Spinal cord (tissue), 9 donors: ENCODE measurements at regions not wholly inside any gene's neighbourhood (a gene's known extent, or its start where the extent isn't known, plus 50 kb on each side); places are given as distances from the start of the nearest gene placed in this dataset.

Source experiments
- DNase-seq, 6 donors: peaks; one replicate each; pipeline versions ENCODE4 v3.0.0 to v3.0.0-alpha.2; 2013 to 2015; ENCODE audit warnings: low spot score in 6 of 6, low read depth in 4 of 6
- H3K27ac ChIP-seq: one replicate; pipeline ENCODE4 v1.5.1; 2013; ENCODE audit warnings: low read depth, low read length, control low read depth
- H3K27me3 ChIP-seq: one replicate; pipeline ENCODE4 v1.6.1; 2013; ENCODE audit warnings: low read length; ENCODE audit not compliant: control insufficient read depth, insufficient read depth
- H3K36me3 ChIP-seq: one replicate; pipeline ENCODE4 v1.6.1; 2013; ENCODE audit warnings: low read length; ENCODE audit not compliant: control insufficient read depth, insufficient read depth
- H3K4me1 ChIP-seq: one replicate; pipeline ENCODE4 v1.6.1; 2013; ENCODE audit warnings: low read length; ENCODE audit not compliant: control insufficient read depth, insufficient read depth
- H3K4me3 ChIP-seq: one replicate; pipeline ENCODE4 v1.5.1; 2013; ENCODE audit warnings: low read depth, low read length, control low read depth
- H3K9me3 ChIP-seq: one replicate; pipeline ENCODE4 v1.6.1; 2013; ENCODE audit warnings: low read length; ENCODE audit not compliant: control insufficient read depth, insufficient read depth
- WGBS: methylation state at CpG from one replicate; pipeline ENCODE4 v1.1.5; 2013; ENCODE audit warnings: missing lambda C conversion rate; ENCODE audit not compliant: insufficient coverage; 5-methylcytosine and 5-hydroxymethylcytosine counted together
- donor health status: healthy.

- no peak for DNase-seq
- no peak overlapping the region for H3K27ac ChIP-seq
- H3K27me3 ChIP-seq, result no peaks in the 10 kb centered on the region
- no peaks in the 10 kb centered on the region for H3K9me3 ChIP-seq
- WGBS, result no CpG with 5 or more reads among the region's 1 CpG
- H3K36me3 ChIP-seq, result no peaks in the 10 kb centered on the region
- H3K4me3 ChIP-seq, result no peak overlapping the region
- no peaks in the 10 kb centered on the region for H3K4me1 ChIP-seq
Measured at GRCh38 chr3:102165367-102165766, 269.4 kb upstream of the ZPLD1 start.

- DNase-seq, result no peak
- WGBS, result no CpG with 5 or more reads among the region's 1 CpG
- Histone ChIP-seq H3K4me1 (no peaks in the 10 kb centered on the region), H3K27ac (no peak overlapping the region), H3K27me3 (no peaks in the 10 kb centered on the region), H3K36me3 (no peaks in the 10 kb centered on the region), H3K9me3 (no peaks in the 10 kb centered on the region), H3K4me3 (no peak overlapping the region)
Measured at GRCh38 chr3:102169915-102170479, 264.8 kb upstream of the ZPLD1 start.

DNA sequence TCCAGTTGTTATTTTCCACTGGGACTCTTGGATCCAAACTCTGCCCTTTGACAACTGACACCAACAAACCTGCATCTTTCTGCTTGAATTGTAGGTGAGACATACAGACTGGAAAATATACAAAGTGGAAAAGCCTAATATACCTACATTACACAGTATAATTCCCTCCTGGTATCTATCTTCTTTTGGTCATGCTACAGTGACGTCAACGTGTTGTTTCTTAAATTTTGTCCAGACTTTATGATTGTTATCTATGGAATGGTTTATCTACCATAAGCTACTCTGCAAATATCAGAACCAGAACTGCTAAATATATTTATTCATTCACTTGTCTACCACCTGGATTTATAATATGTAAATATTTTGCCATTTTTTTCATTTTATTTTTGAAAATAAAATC, 264.3 kb upstream of the ZPLD1 start:
- H3K27ac ChIP-seq, result no peak overlapping the region
- no peak for DNase-seq
- no peak overlapping the region for H3K4me3 ChIP-seq
- H3K27me3 ChIP-seq, result no peaks in the 10 kb centered on the region
- no peaks in the 10 kb centered on the region for H3K36me3 ChIP-seq
- no CpG with 5 or more reads among the region's 2 CpGs for WGBS
- no peaks in the 10 kb centered on the region for H3K4me1 ChIP-seq
- H3K9me3 ChIP-seq, result no peaks in the 10 kb centered on the region

GRCh38 chr3:102174312-102174712, 260.5 kb upstream of the ZPLD1 start:
- no peaks in the 10 kb centered on the region for H3K9me3 ChIP-seq
- no peaks in the 10 kb centered on the region for H3K36me3 ChIP-seq
- H3K27me3 ChIP-seq, result no peaks in the 10 kb centered on the region
- no peak overlapping the region for H3K27ac ChIP-seq
- H3K4me1 ChIP-seq, result no peaks in the 10 kb centered on the region
- 80% methylated on average over 1 of the region's 3 CpGs for WGBS
- DNase-seq, result no peak
- no peak overlapping the region for H3K4me3 ChIP-seq

DNA sequence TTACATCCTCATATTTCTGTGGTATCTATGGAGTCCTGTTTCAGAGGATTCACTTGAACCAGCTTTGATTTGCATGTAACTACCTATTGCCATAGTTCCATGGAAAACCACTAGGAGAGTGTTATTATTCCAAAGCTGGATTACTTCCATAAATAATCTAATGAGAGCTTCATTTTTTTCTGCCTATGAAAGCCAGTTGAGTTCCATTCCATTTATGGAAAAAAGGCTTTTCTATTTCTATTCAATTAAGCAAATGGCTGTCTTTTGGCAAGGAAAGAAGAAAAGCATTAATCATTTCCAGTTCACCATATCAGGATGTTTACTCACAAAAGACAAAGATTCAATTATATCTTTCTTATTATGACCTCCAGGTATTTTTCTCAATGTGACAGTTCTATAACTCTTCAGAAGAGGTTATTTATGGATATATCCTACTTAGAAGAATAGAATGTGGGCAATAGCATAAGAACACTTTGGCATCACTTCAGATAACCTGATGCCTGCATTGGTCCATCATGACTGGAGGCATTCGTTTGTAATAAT, 259.9 kb upstream of the ZPLD1 start:
- DNase-seq, result no peak
- WGBS, result no CpG with 5 or more reads among the region's 1 CpG
- Histone ChIP-seq H3K27me3 (no peaks in the 10 kb centered on the region), H3K9me3 (no peaks in the 10 kb centered on the region), H3K4me3 (no peak overlapping the region), H3K27ac (no peak overlapping the region), H3K4me1 (no peaks in the 10 kb centered on the region), H3K36me3 (no peaks in the 10 kb centered on the region)

DNA sequence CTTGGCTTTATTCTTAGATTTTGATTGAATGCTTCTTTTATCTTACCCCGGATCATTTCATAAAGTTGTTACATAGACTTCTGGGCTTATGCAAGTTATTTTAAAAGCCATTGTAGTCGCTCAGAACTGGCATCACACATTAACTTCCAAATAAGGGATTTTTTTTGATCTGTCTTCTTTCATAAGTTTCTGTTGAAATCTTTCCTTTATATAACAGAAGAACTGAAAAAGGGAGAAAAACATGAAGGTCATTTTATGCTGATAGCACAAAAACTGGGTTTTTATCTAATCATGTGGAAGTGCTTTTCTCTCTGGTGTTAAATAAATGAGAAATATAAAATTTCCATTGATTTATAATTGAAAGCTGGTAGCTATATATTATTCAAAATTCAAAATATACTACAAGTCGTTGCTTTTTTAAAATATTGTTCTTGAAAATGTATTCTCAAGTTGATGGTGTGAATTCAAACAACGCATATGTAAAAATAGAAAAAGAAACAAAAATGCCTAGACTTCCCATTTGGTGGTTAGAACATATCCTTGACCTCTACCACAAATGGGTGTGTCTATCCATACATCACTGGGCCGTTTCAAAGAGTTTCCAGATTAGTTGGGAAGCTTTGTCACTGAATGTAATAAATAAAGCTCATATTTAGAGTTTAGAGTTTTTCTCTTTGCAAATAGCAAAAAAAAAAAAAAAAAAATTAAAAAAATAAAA, 258.3 kb upstream of the ZPLD1 start:
- WGBS, result no CpG with 5 or more reads among the region's 5 CpGs
- Histone ChIP-seq H3K27me3 (no peaks in the 10 kb centered on the region), H3K9me3 (no peaks in the 10 kb centered on the region), H3K4me3 (no peak overlapping the region), H3K36me3 (no peaks in the 10 kb centered on the region), H3K4me1 (no peaks in the 10 kb centered on the region), H3K27ac (no peak overlapping the region)
- DNase-seq, result no peak

GRCh38 chr3:102177075-102177755, 257.6 kb upstream of the ZPLD1 start:
- 71% methylated on average over 6 of the region's 11 CpGs for WGBS
- H3K27ac ChIP-seq, result no peak overlapping the region
- no peaks in the 10 kb centered on the region for H3K36me3 ChIP-seq
- no peak overlapping the region for H3K4me3 ChIP-seq
- H3K4me1 ChIP-seq, result no peaks in the 10 kb centered on the region
- H3K27me3 ChIP-seq, result no peaks in the 10 kb centered on the region
- no peaks in the 10 kb centered on the region for H3K9me3 ChIP-seq
- no peak for DNase-seq

- Histone ChIP-seq H3K27ac (no peak overlapping the region), H3K27me3 (no peaks in the 10 kb centered on the region), H3K9me3 (no peaks in the 10 kb centered on the region), H3K4me1 (no peaks in the 10 kb centered on the region), H3K36me3 (no peaks in the 10 kb centered on the region), H3K4me3 (no peak overlapping the region)
- no peak for DNase-seq
Measured at GRCh38 chr3:102178817-102179216, 256.0 kb upstream of the ZPLD1 start.

DNA sequence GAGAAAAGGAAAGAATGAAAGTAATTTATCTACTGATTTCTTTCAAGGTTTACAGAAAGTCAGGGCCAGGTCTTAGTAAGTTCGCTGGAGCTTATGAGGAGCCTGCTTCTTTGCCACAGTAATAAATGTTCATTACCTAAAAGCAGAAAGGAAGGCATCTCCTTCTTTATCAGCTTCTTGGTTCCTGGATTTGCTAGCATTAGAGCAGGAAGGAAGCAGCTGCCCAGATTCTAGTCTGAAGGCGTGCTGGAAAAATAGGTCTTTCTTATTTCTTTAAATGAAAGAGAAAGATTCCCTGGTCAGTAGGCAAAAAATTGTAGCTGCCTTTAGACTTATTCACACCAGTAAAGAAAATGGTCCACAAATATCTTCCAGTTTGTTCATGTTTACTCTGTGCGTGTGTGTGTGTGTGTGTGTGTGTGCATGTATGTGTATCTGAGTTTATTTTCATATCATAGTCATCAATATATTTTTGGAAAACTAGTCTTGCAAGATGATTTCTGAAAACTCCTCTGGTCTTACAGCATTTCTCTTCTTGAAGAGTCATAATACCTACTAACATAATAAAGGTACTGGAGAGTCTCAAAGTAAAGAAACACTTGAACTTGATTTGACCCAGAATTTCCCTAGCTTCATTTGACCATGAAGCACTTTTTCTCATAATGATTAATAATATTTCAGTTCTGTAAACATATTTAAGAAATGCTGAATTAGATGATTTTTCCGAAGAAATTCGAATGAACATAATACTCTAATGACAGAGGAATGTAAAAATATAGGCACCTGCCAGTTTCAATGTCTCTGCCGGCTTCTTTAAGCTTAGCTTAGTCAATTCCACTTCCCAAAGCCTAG, 255.3 kb upstream of the ZPLD1 start:
- peak in 1 of 6 donors; percentile 17 for DNase-seq
- H3K4me1 ChIP-seq, result no peaks in the 10 kb centered on the region
- no peaks in the 10 kb centered on the region for H3K27me3 ChIP-seq
- no peak overlapping the region for H3K4me3 ChIP-seq
- H3K36me3 ChIP-seq, result no peaks in the 10 kb centered on the region
- WGBS, result no CpG with 5 or more reads among the region's 6 CpGs
- H3K9me3 ChIP-seq, result no peaks in the 10 kb centered on the region
- H3K27ac ChIP-seq, result peak overlapping the region; percentile 38
